ENCODE measurements at regions not wholly inside any gene's neighbourhood (a gene's known extent, or its start where the extent isn't known, plus 50 kb on each side); places are given as distances from the start of the nearest gene placed in this dataset.

DNA sequence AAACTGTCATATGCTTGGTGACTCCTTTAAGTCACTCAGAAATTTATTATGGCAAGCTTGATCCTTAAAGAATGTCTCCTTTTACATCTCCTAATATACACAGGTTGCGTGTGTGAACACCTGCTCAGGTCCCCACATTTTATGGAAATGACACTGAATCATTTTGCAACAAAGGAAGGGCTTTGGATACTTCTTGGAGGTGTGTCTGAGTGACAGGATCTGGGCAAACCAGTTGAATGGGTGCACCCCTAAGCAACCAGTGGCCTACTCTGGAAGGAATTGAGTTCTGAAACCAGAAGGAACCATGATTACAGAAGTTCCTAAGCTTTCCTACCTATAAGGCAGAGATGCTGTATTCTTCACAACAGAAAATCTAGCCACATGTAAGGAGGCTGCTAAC, 483.9 kb upstream of the KLF4 start:
- TF ChIP-seq, protein P1, sequence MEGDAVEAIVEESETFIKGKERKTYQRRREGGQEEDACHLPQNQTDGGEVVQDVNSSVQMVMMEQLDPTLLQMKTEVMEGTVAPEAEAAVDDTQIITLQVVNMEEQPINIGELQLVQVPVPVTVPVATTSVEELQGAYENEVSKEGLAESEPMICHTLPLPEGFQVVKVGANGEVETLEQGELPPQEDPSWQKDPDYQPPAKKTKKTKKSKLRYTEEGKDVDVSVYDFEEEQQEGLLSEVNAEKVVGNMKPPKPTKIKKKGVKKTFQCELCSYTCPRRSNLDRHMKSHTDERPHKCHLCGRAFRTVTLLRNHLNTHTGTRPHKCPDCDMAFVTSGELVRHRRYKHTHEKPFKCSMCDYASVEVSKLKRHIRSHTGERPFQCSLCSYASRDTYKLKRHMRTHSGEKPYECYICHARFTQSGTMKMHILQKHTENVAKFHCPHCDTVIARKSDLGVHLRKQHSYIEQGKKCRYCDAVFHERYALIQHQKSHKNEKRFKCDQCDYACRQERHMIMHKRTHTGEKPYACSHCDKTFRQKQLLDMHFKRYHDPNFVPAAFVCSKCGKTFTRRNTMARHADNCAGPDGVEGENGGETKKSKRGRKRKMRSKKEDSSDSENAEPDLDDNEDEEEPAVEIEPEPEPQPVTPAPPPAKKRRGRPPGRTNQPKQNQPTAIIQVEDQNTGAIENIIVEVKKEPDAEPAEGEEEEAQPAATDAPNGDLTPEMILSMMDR (IDR thresholded peaks at IDR 0.05) = no peak
- TF ChIP-seq POLR2A (IDR thresholded peaks at IDR 0.05) = no peak

Data from adrenal gland (tissue), 5 donors.